Right lobe of liver (tissue), 4 donors: ENCODE measurements at regions not wholly inside any gene's neighbourhood (a gene's known extent, or its start where the extent isn't known, plus 50 kb on each side); places are given as distances from the start of the nearest gene placed in this dataset.

Experiments
- CTCF ChIP-seq, 4 donors: fragments of 200-600 bp in 3 of 4; fragments of 450-650 bp in 1 of 4; IDR thresholded peaks; one replicate each; pipeline versions ENCODE4 v1.5.1 to v1.8.0; 2016 to 2022; ENCODE audit warnings: antibody characterized with exemption in 4 of 4, mild to moderate bottlenecking in 2 of 4
- POLR2A ChIP-seq: fragments of 450-650 bp; IDR thresholded peaks from one replicate; pipeline ENCODE4 v1.6.1; 2017; ENCODE audit warnings: antibody characterized with exemption, mild to moderate bottlenecking
- donor health status: DM: no; HTN: no; CAD: no.
- donor health status: DM: no; HTN: no; CAD: no.
- donor health status: DM: no; HTN: yes; CAD: no.

GRCh38 chr2:193796847-193797246 lies 1602.1 kb upstream of the TMEFF2 start:
- TF ChIP-seq CTCF (IDR thresholded peaks at IDR 0.05) (no peak), POLR2A (no peak)
